Osteoblast (primary cell): ENCODE measurements at regions not wholly inside any gene's neighbourhood (a gene's known extent, or its start where the extent isn't known, plus 50 kb on each side); places are given as distances from the start of the nearest gene placed in this dataset.

Experiments
- DNase-seq: peaks from one replicate; pipeline ENCODE4 v3.0.0; 2011; ENCODE audit warnings: low spot score, mixed read lengths; ENCODE audit not compliant: insufficient read length; ENCODE audit errors: missing footprints
- H2AFZ ChIP-seq: 2 replicates; pipeline ENCODE4 v1.6.0; 2011; ENCODE audit warnings: mild to moderate bottlenecking, low read length
- H3K27ac ChIP-seq: 2 replicates; pipeline ENCODE4 v1.5.1; 2011; ENCODE audit warnings: mild to moderate bottlenecking, low read depth, low read length, moderate library complexity
- H3K27me3 ChIP-seq: 2 replicates; pipeline ENCODE4 v1.6.0; 2012; ENCODE audit warnings: mild to moderate bottlenecking, control low read depth, inconsistent platforms, low read length, moderate library complexity; ENCODE audit not compliant: insufficient read depth
- H3K36me3 ChIP-seq: 2 replicates; pipeline ENCODE4 v1.5.1; 2011; ENCODE audit warnings: mild to moderate bottlenecking, low read length, control low read depth, moderate library complexity; ENCODE audit not compliant: insufficient read depth
- H3K4me1 ChIP-seq: 2 replicates; pipeline ENCODE4 v1.5.1; 2011; ENCODE audit warnings: mild to moderate bottlenecking, low read length, control low read depth, moderate library complexity; ENCODE audit not compliant: insufficient read depth
- H3K4me2 ChIP-seq: 2 replicates; pipeline ENCODE4 v1.6.0; 2011; ENCODE audit warnings: mild to moderate bottlenecking, low read length; ENCODE audit not compliant: insufficient read depth
- H3K4me3 ChIP-seq: fragments of 200-600 bp; sonication (generic); 3 replicates; pipeline ENCODE4 v1.5.1; 2012; ENCODE audit warnings: mild to moderate bottlenecking, low read length, inconsistent platforms; ENCODE audit not compliant: insufficient read depth
- H3K79me2 ChIP-seq: 2 replicates; pipeline ENCODE4 v1.6.0; 2012; ENCODE audit warnings: mild to moderate bottlenecking, low read length, control low read depth, inconsistent platforms; ENCODE audit not compliant: insufficient read depth
- H3K9me3 ChIP-seq: 2 replicates; pipeline ENCODE4 v1.5.1; 2011; ENCODE audit warnings: low read depth, low read length, control low read depth
- H4K20me1 ChIP-seq: 2 replicates; pipeline ENCODE4 v1.6.0; 2012; ENCODE audit warnings: mild to moderate bottlenecking, low read length, control low read depth; ENCODE audit not compliant: insufficient read depth
- TF ChIP-seq, protein P1 (sequence below): IDR thresholded peaks from 2 replicates; pipeline ENCODE4 v1.5.1; 2011; ENCODE audit warnings: mild to moderate bottlenecking, low read depth, low read length, moderate library complexity; ENCODE audit errors: extremely low read depth

DNA sequence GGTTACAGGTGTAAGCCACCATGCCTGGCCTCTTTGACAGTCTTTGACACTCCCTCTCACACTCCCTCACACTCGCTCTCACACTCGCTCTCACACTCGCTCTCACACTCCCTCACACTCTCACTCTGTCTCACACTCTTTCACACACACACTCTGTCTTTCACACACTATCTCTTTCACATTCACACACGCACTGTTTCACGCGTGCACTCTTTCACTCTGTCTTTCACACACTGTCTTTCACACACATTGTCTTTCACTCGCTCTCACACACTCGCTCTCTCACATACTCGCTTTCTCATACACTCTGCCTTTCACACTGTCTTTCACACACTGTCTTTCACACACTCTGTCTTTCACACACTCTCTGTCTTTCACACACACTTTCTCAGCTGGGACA is 167.1 kb upstream of the CXCL13 start:
- H3K9me3 ChIP-seq, result no peaks in the 10 kb centered on the region
- H3K4me3 ChIP-seq, result no peak overlapping the region
- H3K36me3 ChIP-seq, result no peaks in the 10 kb centered on the region
- TF ChIP-seq, protein P1, sequence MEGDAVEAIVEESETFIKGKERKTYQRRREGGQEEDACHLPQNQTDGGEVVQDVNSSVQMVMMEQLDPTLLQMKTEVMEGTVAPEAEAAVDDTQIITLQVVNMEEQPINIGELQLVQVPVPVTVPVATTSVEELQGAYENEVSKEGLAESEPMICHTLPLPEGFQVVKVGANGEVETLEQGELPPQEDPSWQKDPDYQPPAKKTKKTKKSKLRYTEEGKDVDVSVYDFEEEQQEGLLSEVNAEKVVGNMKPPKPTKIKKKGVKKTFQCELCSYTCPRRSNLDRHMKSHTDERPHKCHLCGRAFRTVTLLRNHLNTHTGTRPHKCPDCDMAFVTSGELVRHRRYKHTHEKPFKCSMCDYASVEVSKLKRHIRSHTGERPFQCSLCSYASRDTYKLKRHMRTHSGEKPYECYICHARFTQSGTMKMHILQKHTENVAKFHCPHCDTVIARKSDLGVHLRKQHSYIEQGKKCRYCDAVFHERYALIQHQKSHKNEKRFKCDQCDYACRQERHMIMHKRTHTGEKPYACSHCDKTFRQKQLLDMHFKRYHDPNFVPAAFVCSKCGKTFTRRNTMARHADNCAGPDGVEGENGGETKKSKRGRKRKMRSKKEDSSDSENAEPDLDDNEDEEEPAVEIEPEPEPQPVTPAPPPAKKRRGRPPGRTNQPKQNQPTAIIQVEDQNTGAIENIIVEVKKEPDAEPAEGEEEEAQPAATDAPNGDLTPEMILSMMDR, result no peak
- H3K79me2 ChIP-seq, result no peaks in the 10 kb centered on the region
- no peaks in the 10 kb centered on the region for H3K4me1 ChIP-seq
- H3K4me2 ChIP-seq, result no peak overlapping the region
- peaks cover 9% of the 10 kb centered on the region for H3K27me3 ChIP-seq
- H2AFZ ChIP-seq, result no peak overlapping the region
- no peak overlapping the region for H3K27ac ChIP-seq
- no peaks in the 10 kb centered on the region for H4K20me1 ChIP-seq
- no peak for DNase-seq

DNA sequence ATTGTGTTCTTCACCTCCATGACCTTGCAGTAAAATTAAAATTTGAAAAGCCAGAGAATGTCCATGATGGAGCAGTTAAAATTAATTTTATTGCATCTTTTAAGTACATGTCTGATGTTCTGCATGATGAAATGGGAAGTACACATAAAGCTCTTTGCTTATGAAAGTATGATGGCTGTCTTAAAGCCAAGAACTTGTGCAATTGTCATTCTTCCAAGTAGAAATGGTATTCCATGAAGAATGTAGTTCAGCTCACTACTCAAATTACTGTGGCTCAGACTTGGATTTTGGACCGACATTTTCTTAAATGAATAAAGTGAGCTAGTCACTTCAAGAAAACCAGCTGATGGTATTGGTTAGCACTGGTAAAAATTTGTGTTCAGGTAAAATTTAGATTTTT is 161.7 kb upstream of the CXCL13 start:
- H3K4me1 ChIP-seq, result no peaks in the 10 kb centered on the region
- no peak overlapping the region for H3K4me3 ChIP-seq
- TF ChIP-seq, protein P1, result no peak
- H3K4me2 ChIP-seq, result no peak overlapping the region
- no peaks in the 10 kb centered on the region for H3K36me3 ChIP-seq
- no peaks in the 10 kb centered on the region for H3K27me3 ChIP-seq
- no peak overlapping the region for H2AFZ ChIP-seq
- no peaks in the 10 kb centered on the region for H4K20me1 ChIP-seq
- no peaks in the 10 kb centered on the region for H3K9me3 ChIP-seq
- no peak overlapping the region for H3K27ac ChIP-seq
- DNase-seq, result no peak
- no peaks in the 10 kb centered on the region for H3K79me2 ChIP-seq

DNA sequence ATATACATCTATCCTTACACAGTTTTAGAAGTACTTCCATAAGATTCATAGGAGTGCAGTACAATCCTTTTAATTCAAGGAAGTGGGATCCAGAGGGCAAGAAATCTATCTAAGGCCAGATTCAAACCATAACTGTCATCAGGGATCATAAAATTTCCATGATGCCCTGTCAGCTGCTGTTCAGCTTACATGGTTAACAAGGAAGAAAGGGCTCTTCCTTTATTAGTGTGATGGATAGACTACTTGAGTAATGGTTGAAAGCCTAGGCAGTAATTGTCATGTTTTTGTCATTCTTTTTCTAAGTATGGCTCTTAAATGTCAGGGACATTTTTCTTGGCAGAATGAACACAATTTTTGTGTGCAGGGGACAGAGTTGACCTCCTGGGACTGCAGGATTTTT is 159.8 kb upstream of the CXCL13 start:
- Histone ChIP-seq H3K4me1 (no peaks in the 10 kb centered on the region), H3K4me2 (no peak overlapping the region), H4K20me1 (no peaks in the 10 kb centered on the region), H2AFZ (no peak overlapping the region), H3K27me3 (no peaks in the 10 kb centered on the region), H3K27ac (no peak overlapping the region), H3K36me3 (no peaks in the 10 kb centered on the region), H3K9me3 (no peaks in the 10 kb centered on the region), H3K4me3 (no peak overlapping the region), H3K79me2 (no peaks in the 10 kb centered on the region)
- no peak for DNase-seq
- TF ChIP-seq, protein P1, result no peak

DNA sequence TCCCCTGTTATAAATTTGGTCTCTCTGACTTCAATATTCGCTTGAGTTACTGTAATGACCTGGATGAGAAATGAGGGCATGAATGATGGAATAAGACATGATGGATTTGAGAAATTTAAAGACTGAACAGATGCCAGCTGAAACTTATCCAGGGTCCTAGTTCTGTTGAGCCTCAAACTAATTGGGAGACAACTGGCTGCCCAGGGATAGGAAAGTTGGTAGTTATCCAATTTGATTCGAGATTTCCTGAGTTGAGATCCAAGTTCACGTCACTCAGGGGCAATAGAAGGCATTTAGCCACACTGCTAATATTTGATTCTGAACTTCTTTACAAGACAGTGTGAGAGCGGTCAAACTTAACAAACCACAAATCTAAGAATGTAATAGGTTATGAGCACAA is 159.0 kb upstream of the CXCL13 start:
- no peaks in the 10 kb centered on the region for H4K20me1 ChIP-seq

More for the DNA sequence above, 159.0 kb upstream of the CXCL13 start:
- no peak for DNase-seq
- no peaks in the 10 kb centered on the region for H3K36me3 ChIP-seq
- H3K79me2 ChIP-seq, result no peaks in the 10 kb centered on the region
- H2AFZ ChIP-seq, result no peak overlapping the region
- H3K27me3 ChIP-seq, result no peaks in the 10 kb centered on the region
- H3K9me3 ChIP-seq, result no peaks in the 10 kb centered on the region
- H3K27ac ChIP-seq, result no peak overlapping the region
- no peak overlapping the region for H3K4me3 ChIP-seq
- no peak overlapping the region for H3K4me2 ChIP-seq
- TF ChIP-seq, protein P1, result no peak
- H3K4me1 ChIP-seq, result no peaks in the 10 kb centered on the region
